ENCODE measurements at regions not wholly inside any gene's neighbourhood (a gene's known extent, or its start where the extent isn't known, plus 50 kb on each side); places are given as distances from the start of the nearest gene placed in this dataset.

DNA sequence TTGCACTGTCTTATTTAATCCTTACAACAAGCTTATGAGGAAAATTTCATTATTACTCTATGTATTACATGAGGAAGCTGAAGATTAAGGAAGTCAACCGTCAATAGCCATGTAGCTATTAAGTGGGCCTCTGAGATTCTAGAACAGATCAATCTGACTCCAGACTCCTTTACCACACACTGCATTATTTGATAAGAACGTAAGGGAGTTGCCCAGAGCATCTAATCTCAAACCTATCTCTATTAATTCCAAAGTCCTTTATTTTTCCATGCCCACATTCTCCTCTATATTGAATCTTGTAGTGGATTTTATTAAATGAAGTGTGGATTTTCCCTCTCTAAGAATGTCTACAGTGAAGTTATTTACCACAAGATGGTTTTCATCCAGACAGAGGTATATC lies 118.2 kb upstream of the MTAP start:
- no peak for TF ChIP-seq EZH2 (IDR thresholded peaks at IDR 0.05; ENCODE audit: low read length, unreplicated experiment)
- TF ChIP-seq, protein P1, sequence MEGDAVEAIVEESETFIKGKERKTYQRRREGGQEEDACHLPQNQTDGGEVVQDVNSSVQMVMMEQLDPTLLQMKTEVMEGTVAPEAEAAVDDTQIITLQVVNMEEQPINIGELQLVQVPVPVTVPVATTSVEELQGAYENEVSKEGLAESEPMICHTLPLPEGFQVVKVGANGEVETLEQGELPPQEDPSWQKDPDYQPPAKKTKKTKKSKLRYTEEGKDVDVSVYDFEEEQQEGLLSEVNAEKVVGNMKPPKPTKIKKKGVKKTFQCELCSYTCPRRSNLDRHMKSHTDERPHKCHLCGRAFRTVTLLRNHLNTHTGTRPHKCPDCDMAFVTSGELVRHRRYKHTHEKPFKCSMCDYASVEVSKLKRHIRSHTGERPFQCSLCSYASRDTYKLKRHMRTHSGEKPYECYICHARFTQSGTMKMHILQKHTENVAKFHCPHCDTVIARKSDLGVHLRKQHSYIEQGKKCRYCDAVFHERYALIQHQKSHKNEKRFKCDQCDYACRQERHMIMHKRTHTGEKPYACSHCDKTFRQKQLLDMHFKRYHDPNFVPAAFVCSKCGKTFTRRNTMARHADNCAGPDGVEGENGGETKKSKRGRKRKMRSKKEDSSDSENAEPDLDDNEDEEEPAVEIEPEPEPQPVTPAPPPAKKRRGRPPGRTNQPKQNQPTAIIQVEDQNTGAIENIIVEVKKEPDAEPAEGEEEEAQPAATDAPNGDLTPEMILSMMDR (conservative IDR thresholded peaks at IDR 0.05; ENCODE audit: low read depth, low read length): no peak

All from PC-3 (cell line).